ENCODE measurements at regions not wholly inside any gene's neighbourhood (a gene's known extent, or its start where the extent isn't known, plus 50 kb on each side); places are given as distances from the start of the nearest gene placed in this dataset.

GRCh38 chr13:69649063-69649392, 458.6 kb upstream of the ATXN8OS start:
- TF ChIP-seq CTCF (IDR thresholded peaks at IDR 0.05; ENCODE audit: insufficient read depth, low read length, poor library complexity, severe bottlenecking), result no peak
- H3K27me3 ChIP-seq (replicated peaks; ENCODE audit: control insufficient read depth, insufficient read depth, low read length), result no peaks in the 10 kb centered on the region
- no peak overlapping the region for H3K4me3 ChIP-seq (replicated peaks; ENCODE audit: low read depth, low read length)
- no peaks in the 10 kb centered on the region for H3K36me3 ChIP-seq (ENCODE audit: control insufficient read depth, insufficient read depth, low read length)
- no peak for DNase-seq (ENCODE audit: extremely low read depth, insufficient read length)

- no peaks in the 10 kb centered on the region for H3K36me3 ChIP-seq (ENCODE audit: control insufficient read depth, insufficient read depth, low read length)
- H3K4me3 ChIP-seq (replicated peaks; ENCODE audit: low read depth, low read length), result no peak overlapping the region
- TF ChIP-seq CTCF (IDR thresholded peaks at IDR 0.05; ENCODE audit: insufficient read depth, low read length, poor library complexity, severe bottlenecking), result no peak
- no peak for DNase-seq (ENCODE audit: extremely low read depth, insufficient read length)
- H3K27me3 ChIP-seq (replicated peaks; ENCODE audit: control insufficient read depth, insufficient read depth, low read length), result no peaks in the 10 kb centered on the region
Observed at GRCh38 chr13:69648340-69649062, 459.1 kb upstream of the ATXN8OS start.

GRCh38 chr13:69644447-69644846, 463.2 kb upstream of the ATXN8OS start:
- no peak for DNase-seq (ENCODE audit: extremely low read depth, insufficient read length)
- Histone ChIP-seq H3K36me3 (ENCODE audit: control insufficient read depth, insufficient read depth, low read length) (no peaks in the 10 kb centered on the region), H3K4me3 (replicated peaks; ENCODE audit: low read depth, low read length) (no peak overlapping the region), H3K27me3 (replicated peaks; ENCODE audit: control insufficient read depth, insufficient read depth, low read length) (no peaks in the 10 kb centered on the region)
- TF ChIP-seq CTCF (IDR thresholded peaks at IDR 0.05; ENCODE audit: insufficient read depth, low read length, poor library complexity, severe bottlenecking), result no peak

- no peak for DNase-seq (ENCODE audit: extremely low read depth, insufficient read length)
- Histone ChIP-seq H3K27me3 (replicated peaks; ENCODE audit: control insufficient read depth, insufficient read depth, low read length) (no peaks in the 10 kb centered on the region), H3K4me3 (replicated peaks; ENCODE audit: low read depth, low read length) (no peak overlapping the region), H3K36me3 (ENCODE audit: control insufficient read depth, insufficient read depth, low read length) (no peaks in the 10 kb centered on the region)
- TF ChIP-seq CTCF (IDR thresholded peaks at IDR 0.05; ENCODE audit: insufficient read depth, low read length, poor library complexity, severe bottlenecking), result no peak
Observed at GRCh38 chr13:69641773-69642172, 465.9 kb upstream of the ATXN8OS start.

GRCh38 chr13:69633044-69633443, 474.6 kb upstream of the ATXN8OS start:
- TF ChIP-seq CTCF (IDR thresholded peaks at IDR 0.05; ENCODE audit: insufficient read depth, low read length, poor library complexity, severe bottlenecking), result no peak
- Histone ChIP-seq H3K36me3 (ENCODE audit: control insufficient read depth, insufficient read depth, low read length) (no peaks in the 10 kb centered on the region), H3K4me3 (replicated peaks; ENCODE audit: low read depth, low read length) (no peak overlapping the region), H3K27me3 (replicated peaks; ENCODE audit: control insufficient read depth, insufficient read depth, low read length) (no peaks in the 10 kb centered on the region)
- no peak for DNase-seq (ENCODE audit: extremely low read depth, insufficient read length)

GRCh38 chr13:69623973-69624372, 483.7 kb upstream of the ATXN8OS start:
- TF ChIP-seq CTCF (IDR thresholded peaks at IDR 0.05; ENCODE audit: insufficient read depth, low read length, poor library complexity, severe bottlenecking), result no peak
- Histone ChIP-seq H3K36me3 (ENCODE audit: control insufficient read depth, insufficient read depth, low read length) (no peaks in the 10 kb centered on the region), H3K27me3 (replicated peaks; ENCODE audit: control insufficient read depth, insufficient read depth, low read length) (no peaks in the 10 kb centered on the region), H3K4me3 (replicated peaks; ENCODE audit: low read depth, low read length) (no peak overlapping the region)
- no peak for DNase-seq (ENCODE audit: extremely low read depth, insufficient read length)
